WTC11 (cell line): ENCODE measurements at regions not wholly inside any gene's neighbourhood (a gene's known extent, or its start where the extent isn't known, plus 50 kb on each side); places are given as distances from the start of the nearest gene placed in this dataset.

ENCODE experiments used
- ATAC-seq: fragments of 200-7000 bp; cut with Tn5 transposase; 2 replicates; pipeline ENCODE4 v1.10.0; 2021; ENCODE audit warnings: mild to moderate bottlenecking, moderate library complexity
- CTCF ChIA-PET: fragments of 300-600 bp; sonication (Branson Sonifier 250); formaldehyde crosslinking; loops from one replicate; lab custom pipeline; 2021; ENCODE audit warnings: antibody characterized with exemption; lab: Charles Lee
- POLR2A ChIA-PET: fragments of 350-600 bp; sonication (Branson Sonifier 250); formaldehyde crosslinking; loops from one replicate; lab custom pipeline; 2021; ENCODE audit warnings: antibody characterized with exemption; lab: Charles Lee
- DNase-seq: peaks from one replicate; pipeline ENCODE4 v3.0.0; 2021; ENCODE audit warnings: low spot score
- H3K27ac Mint-ChIP-seq: 2 replicates; pipeline ENCODE4 v1.8.0; 2021; ENCODE audit warnings: mixed read lengths
- H3K27me3 Mint-ChIP-seq: 2 replicates; pipeline ENCODE4 v1.8.0; 2021; ENCODE audit warnings: low read depth, mild to moderate bottlenecking, moderate library complexity, mixed read lengths
- H3K36me3 Mint-ChIP-seq: 2 replicates; pipeline ENCODE4 v1.8.0; 2021; ENCODE audit warnings: mixed read lengths
- H3K4me1 Mint-ChIP-seq: 2 replicates; pipeline ENCODE4 v1.8.0; 2022; ENCODE audit warnings: mixed read lengths
- H3K4me3 Mint-ChIP-seq: 2 replicates; pipeline ENCODE4 v1.8.0; 2021; ENCODE audit warnings: mild to moderate bottlenecking, moderate library complexity, mixed read lengths
- H3K9me3 Mint-ChIP-seq: 2 replicates; pipeline ENCODE4 v1.8.0; 2021; ENCODE audit warnings: mixed read lengths
- CDX4 ChIP-seq: fragments of 250-450 bp; sonication (Bioruptor Pico); IDR thresholded peaks from 2 replicates; pipeline ENCODE4 v1.9.0; 2021; ENCODE audit warnings: moderate library complexity, mild to moderate bottlenecking, inconsistent platforms, borderline replicate concordance
- E2F4 ChIP-seq: sonication (generic); formaldehyde crosslinking; IDR thresholded peaks from 2 replicates; pipeline ENCODE4 v1.8.1; 2022; ENCODE audit warnings: low read depth, mild to moderate bottlenecking, moderate library complexity, missing genetic modification reagents, borderline replicate concordance
- ELF4 ChIP-seq: sonication (generic); formaldehyde crosslinking; IDR thresholded peaks from 2 replicates; pipeline ENCODE4 v1.8.1; 2022; ENCODE audit warnings: low read depth, mild to moderate bottlenecking, moderate library complexity, missing genetic modification reagents
- ERG ChIP-seq: fragments of 250-450 bp; sonication (Bioruptor Pico); IDR thresholded peaks from 2 replicates; pipeline ENCODE4 v1.8.0; 2021; ENCODE audit warnings: mild to moderate bottlenecking
- HMGA2 ChIP-seq: fragments of 250-450 bp; sonication (Bioruptor Pico); IDR thresholded peaks from 2 replicates; pipeline ENCODE4 v1.4.0; 2021; ENCODE audit warnings: mild to moderate bottlenecking, moderate library complexity
- IRF1 ChIP-seq: sonication (generic); formaldehyde crosslinking; IDR thresholded peaks from 2 replicates; pipeline ENCODE4 v1.8.0; 2023; ENCODE audit warnings: missing genetic modification reagents
- MAX ChIP-seq: sonication (generic); formaldehyde crosslinking; IDR thresholded peaks from 2 replicates; pipeline ENCODE4 v1.8.0; 2022; ENCODE audit warnings: mild to moderate bottlenecking, missing genetic modification reagents
- NR2C2 ChIP-seq: sonication (generic); formaldehyde crosslinking; IDR thresholded peaks from 2 replicates; pipeline ENCODE4 v1.8.0; 2022; ENCODE audit warnings: mild to moderate bottlenecking, missing genetic modification reagents
- PREB ChIP-seq: sonication (generic); formaldehyde crosslinking; IDR thresholded peaks from 2 replicates; pipeline ENCODE4 v1.8.1; 2022; ENCODE audit warnings: mild to moderate bottlenecking, missing genetic modification reagents, moderate library complexity, borderline replicate concordance
- RELA ChIP-seq: sonication (generic); formaldehyde crosslinking; IDR thresholded peaks from 2 replicates; pipeline ENCODE4 v1.8.1; 2022; ENCODE audit warnings: missing genetic modification reagents, mild to moderate bottlenecking, borderline replicate concordance
- STAT6 ChIP-seq: sonication (generic); formaldehyde crosslinking; conservative IDR thresholded peaks from 2 replicates; pipeline ENCODE4 v1.8.1; 2023; ENCODE audit warnings: mild to moderate bottlenecking, low read depth, missing genetic modification reagents, moderate library complexity
- TEAD4 ChIP-seq: sonication (generic); formaldehyde crosslinking; IDR thresholded peaks from 2 replicates; pipeline ENCODE4 v1.8.0; 2022; ENCODE audit warnings: mild to moderate bottlenecking, missing genetic modification reagents
- ZBTB21 ChIP-seq: sonication (generic); formaldehyde crosslinking; IDR thresholded peaks from 2 replicates; pipeline ENCODE4 v1.8.1; 2023; ENCODE audit warnings: mild to moderate bottlenecking, missing genetic modification reagents, borderline replicate concordance
- ZNF219 ChIP-seq: sonication (generic); formaldehyde crosslinking; IDR thresholded peaks from 2 replicates; pipeline ENCODE4 v1.8.0; 2023; ENCODE audit warnings: missing genetic modification reagents, mild to moderate bottlenecking, borderline replicate concordance
- ZNF263 ChIP-seq: sonication (generic); formaldehyde crosslinking; IDR thresholded peaks from 2 replicates; pipeline ENCODE4 v1.8.1; 2022; ENCODE audit warnings: low read depth, mild to moderate bottlenecking, moderate library complexity, missing genetic modification reagents
- ZNF317 ChIP-seq: sonication (generic); formaldehyde crosslinking; IDR thresholded peaks from 2 replicates; pipeline ENCODE4 v1.8.1; 2023; ENCODE audit warnings: low read depth, mild to moderate bottlenecking, moderate library complexity, missing genetic modification reagents, borderline replicate concordance

- no peak for ATAC-seq
- Mint-ChIP-seq H3K36me3 (no peaks in the 10 kb centered on the region), H3K4me3 (no peak overlapping the region), H3K27ac (no peak overlapping the region), H3K4me1 (peaks cover 4% of the 10 kb centered on the region; the same call in 1 of the 2 replicates), H3K27me3 (no peaks in the 10 kb centered on the region), H3K9me3 (no peaks in the 10 kb centered on the region)
- ChIA-PET CTCF (no interaction called here), POLR2A (interaction anchor here (0.6 kb wide), 1 partner anchor 147 kb away, joined by 7 read pairs; no protein-coding TSS in a partner anchor)
- DNase-seq = no peak
- TF ChIP-seq MAX (no peak), ZNF317 (CRISPR knock-in tag) (no peak), TEAD4 (CRISPR knock-in tag) (no peak), PREB (CRISPR knock-in tag) (no peak), HMGA2 (CRISPR knock-in tag) (no peak), STAT6 (CRISPR knock-in tag) (no peak), CDX4 (no peak), E2F4 (CRISPR knock-in tag) (no peak), RELA (CRISPR knock-in tag) (no peak), ZNF263 (CRISPR knock-in tag) (no peak), IRF1 (no peak)
Measured at GRCh38 chr20:53692465-53693067, 98.9 kb upstream of the ZNF217 start.

GRCh38 chr20:53691811-53692192 lies 98.2 kb upstream of the ZNF217 start:
- TF ChIP-seq ERG (CRISPR knock-in tag) (no peak), ZBTB21 (no peak), ELF4 (CRISPR knock-in tag) (no peak), ZNF219 (no peak), NR2C2 (CRISPR knock-in tag) (no peak), TEAD4 (CRISPR knock-in tag) (no peak)
- no peak for DNase-seq
- ChIA-PET CTCF (no interaction called here), POLR2A (interaction anchor here (0.6 kb wide), 1 partner anchor 146 kb away, joined by 7 read pairs; no protein-coding TSS in a partner anchor)
- H3K36me3 Mint-ChIP-seq = no peaks in the 10 kb centered on the region
- H3K27me3 Mint-ChIP-seq = no peaks in the 10 kb centered on the region
- no peak overlapping the region for H3K4me3 Mint-ChIP-seq
- no peak overlapping the region; the same call in 1 of the 2 replicates for H3K27ac Mint-ChIP-seq
- ATAC-seq = no peak
- H3K4me1 Mint-ChIP-seq = peaks cover 4% of the 10 kb centered on the region; the same call in 1 of the 2 replicates
- H3K9me3 Mint-ChIP-seq = no peaks in the 10 kb centered on the region
